Thoracic aorta (tissue), 2 donors: ENCODE measurements at regions not wholly inside any gene's neighbourhood (a gene's known extent, or its start where the extent isn't known, plus 50 kb on each side); places are given as distances from the start of the nearest gene placed in this dataset.

Experiments
- ATAC-seq: fragments of 150-250 bp; one replicate; pipeline ENCODE4 v1.8.0; 2017; ENCODE audit warnings: low read depth; ENCODE audit not compliant: insufficient number of reproducible peaks, low FRiP score
- DNase-seq: peaks from one replicate; pipeline ENCODE4 v3.0.0-alpha.2; 2020; ENCODE audit warnings: low spot score
- H3K27ac ChIP-seq, 2 donors: fragments of 200-600 bp; sonication (generic); 1 replicate in 1 of 2; 2 replicates in 1 of 2; pipeline ENCODE4 v1.5.1; 2016; ENCODE audit warnings: mild to moderate bottlenecking in 2 of 2, moderate library complexity in 2 of 2
- H3K27me3 ChIP-seq: fragments of 200-600 bp; sonication (generic); replicated peaks from 2 replicates; pipeline ENCODE4 v1.6.0; 2016; ENCODE audit warnings: mild to moderate bottlenecking; ENCODE audit not compliant: insufficient read depth
- H3K36me3 ChIP-seq: fragments of 200-600 bp; sonication (generic); one replicate; pipeline ENCODE4 v1.5.1; 2016
- H3K4me1 ChIP-seq, 2 donors: fragments of 200-600 bp; sonication (generic); 1 replicate in 1 of 2; 2 replicates in 1 of 2; pipeline versions ENCODE4 v1.5.1 to v1.6.0; 2016; ENCODE audit warnings: low read depth in 2 of 2, mild to moderate bottlenecking in 1 of 2; ENCODE audit not compliant: control insufficient read depth in 1 of 2
- H3K4me3 ChIP-seq: fragments of 200-600 bp; sonication (generic); 2 replicates; pipeline ENCODE4 v1.5.1; 2016; ENCODE audit warnings: mild to moderate bottlenecking
- H3K9me3 ChIP-seq: fragments of 200-600 bp; sonication (generic); 2 replicates; pipeline ENCODE4 v1.5.1; 2016
- CTCF ChIP-seq: fragments of 200-600 bp; sonication (generic); IDR thresholded peaks from one replicate; pipeline ENCODE4 v1.5.1; 2019; ENCODE audit warnings: antibody characterized with exemption

GRCh38 chr1:5742032-5742431 is 250.2 kb downstream of the NPHP4 start:
- Histone ChIP-seq H3K4me1 (no peaks in the 10 kb centered on the region), H3K9me3 (no peaks in the 10 kb centered on the region), H3K36me3 (no peaks in the 10 kb centered on the region), H3K27ac (no peak overlapping the region), H3K27me3 (no peaks in the 10 kb centered on the region), H3K4me3 (no peak overlapping the region)
- no peak for DNase-seq
- no peak for ATAC-seq
- TF ChIP-seq CTCF, result no peak

GRCh38 chr1:5740865-5741860 is 251.1 kb downstream of the NPHP4 start:
- no peaks in the 10 kb centered on the region for H3K27me3 ChIP-seq
- H3K4me1 ChIP-seq, result no peaks in the 10 kb centered on the region
- no peak for TF ChIP-seq CTCF
- H3K36me3 ChIP-seq, result no peaks in the 10 kb centered on the region
- no peak for ATAC-seq
- no peak overlapping the region for H3K27ac ChIP-seq
- DNase-seq, result no peak
- H3K9me3 ChIP-seq, result no peaks in the 10 kb centered on the region
- H3K4me3 ChIP-seq, result no peak overlapping the region

- DNase-seq, result no peak
These were observed 251.8 kb downstream of the NPHP4 start for GRCh38 chr1:5740450-5740849.

GRCh38 chr1:5739561-5740078 is 252.6 kb downstream of the NPHP4 start:
- Histone ChIP-seq H3K27me3 (no peaks in the 10 kb centered on the region), H3K9me3 (no peaks in the 10 kb centered on the region), H3K4me3 (no peak overlapping the region), H3K4me1 (no peaks in the 10 kb centered on the region), H3K36me3 (no peaks in the 10 kb centered on the region), H3K27ac (no peak overlapping the region)
- no peak for TF ChIP-seq CTCF
- ATAC-seq, result no peak
- DNase-seq, result no peak

More at GRCh38 chr1:5740450-5740849, 251.8 kb downstream of the NPHP4 start:
- H3K27ac ChIP-seq, result no peak overlapping the region
- no peaks in the 10 kb centered on the region for H3K27me3 ChIP-seq
- ATAC-seq, result no peak
- no peaks in the 10 kb centered on the region for H3K36me3 ChIP-seq
- H3K4me3 ChIP-seq, result no peak overlapping the region
- no peaks in the 10 kb centered on the region for H3K4me1 ChIP-seq
- no peak for TF ChIP-seq CTCF
- H3K9me3 ChIP-seq, result no peaks in the 10 kb centered on the region

GRCh38 chr1:5738911-5739462 is 253.2 kb downstream of the NPHP4 start:
- no peak overlapping the region for H3K4me3 ChIP-seq
- ATAC-seq (no peak), DNase-seq (no peak)
- H3K4me1 ChIP-seq, result no peaks in the 10 kb centered on the region
- no peaks in the 10 kb centered on the region for H3K9me3 ChIP-seq
- H3K36me3 ChIP-seq, result no peaks in the 10 kb centered on the region
- H3K27me3 ChIP-seq, result no peaks in the 10 kb centered on the region
- H3K27ac ChIP-seq, result no peak overlapping the region
- TF ChIP-seq CTCF, result no peak
